Suppressor macrophage treated with lipopolysaccharide for 1 hour (primary cell): ENCODE measurements at regions not wholly inside any gene's neighbourhood (a gene's known extent, or its start where the extent isn't known, plus 50 kb on each side); places are given as distances from the start of the nearest gene placed in this dataset.

Experiments used
- DNase-seq, 3 donors: peaks; one replicate each; pipeline ENCODE4 v3.0.0-alpha.2; 2020 to 2022

GRCh38 chr17:70820276-70820675 lies 650.9 kb downstream of the KCNJ2 start:
- DNase-seq = no peak

GRCh38 chr17:70825321-70826125 lies 656.2 kb downstream of the KCNJ2 start:
- no peak for DNase-seq

- DNase-seq = no peak
These were observed 660.5 kb downstream of the KCNJ2 start for GRCh38 chr17:70829876-70830275.

GRCh38 chr17:70834039-70834438 lies 664.7 kb downstream of the KCNJ2 start:
- no peak for DNase-seq

DNA sequence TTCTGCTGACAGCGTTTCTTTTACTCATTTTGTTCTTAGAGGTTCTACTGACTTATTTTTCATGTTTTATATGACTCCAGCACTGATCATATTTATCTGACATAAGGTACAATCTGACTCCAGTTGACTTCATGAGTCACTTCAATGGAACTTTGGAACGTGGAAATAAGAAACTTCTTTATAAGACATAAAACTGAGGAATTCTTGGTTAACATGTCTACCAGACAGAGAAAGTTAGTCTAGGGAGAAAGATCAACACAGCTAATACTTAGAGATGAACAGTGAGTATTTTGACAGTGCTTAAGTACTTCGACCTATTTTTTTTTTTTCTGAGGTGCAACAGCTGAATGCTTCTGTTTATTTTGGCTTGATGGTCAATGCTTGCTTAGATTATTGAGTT lies 679.5 kb downstream of the KCNJ2 start:
- no peak for DNase-seq

- no peak for DNase-seq
These were observed 686.2 kb downstream of the KCNJ2 start for GRCh38 chr17:70855401-70856054.

- DNase-seq = no peak
These were observed 688.0 kb downstream of the KCNJ2 start for GRCh38 chr17:70857351-70857750.

- no peak for DNase-seq
These were observed 690.5 kb downstream of the KCNJ2 start for GRCh38 chr17:70859829-70860228.

DNA sequence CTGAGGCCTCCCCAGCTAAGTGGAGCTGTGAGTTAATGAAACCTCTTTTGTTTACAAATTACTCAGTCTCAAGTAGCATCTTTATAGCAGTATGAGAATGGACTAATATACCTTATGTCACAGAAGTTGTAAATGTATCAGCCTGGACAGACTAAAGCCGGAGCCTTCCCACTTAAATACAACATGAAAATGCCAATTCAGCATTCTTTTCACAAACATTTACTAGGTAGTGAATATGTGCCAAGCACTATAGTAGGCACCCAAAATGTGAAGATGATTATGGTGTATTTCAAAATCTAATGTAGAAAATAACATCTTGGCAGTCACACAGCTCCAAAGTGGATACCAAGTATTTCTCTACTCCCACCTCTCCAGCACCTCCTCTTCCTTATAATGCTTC lies 693.0 kb downstream of the KCNJ2 start:
- no peak for DNase-seq

- no peak for DNase-seq
These were observed 694.3 kb downstream of the KCNJ2 start for GRCh38 chr17:70863436-70864248.

- no peak for DNase-seq
These were observed 696.9 kb downstream of the KCNJ2 start for GRCh38 chr17:70865993-70866804.

GRCh38 chr17:70868149-70868548 lies 698.8 kb downstream of the KCNJ2 start:
- no peak for DNase-seq

- DNase-seq = no peak
These were observed 700.2 kb downstream of the KCNJ2 start for GRCh38 chr17:70869402-70870085.

GRCh38 chr17:70871180-70871818 lies 702.0 kb downstream of the KCNJ2 start:
- DNase-seq = no peak

DNA sequence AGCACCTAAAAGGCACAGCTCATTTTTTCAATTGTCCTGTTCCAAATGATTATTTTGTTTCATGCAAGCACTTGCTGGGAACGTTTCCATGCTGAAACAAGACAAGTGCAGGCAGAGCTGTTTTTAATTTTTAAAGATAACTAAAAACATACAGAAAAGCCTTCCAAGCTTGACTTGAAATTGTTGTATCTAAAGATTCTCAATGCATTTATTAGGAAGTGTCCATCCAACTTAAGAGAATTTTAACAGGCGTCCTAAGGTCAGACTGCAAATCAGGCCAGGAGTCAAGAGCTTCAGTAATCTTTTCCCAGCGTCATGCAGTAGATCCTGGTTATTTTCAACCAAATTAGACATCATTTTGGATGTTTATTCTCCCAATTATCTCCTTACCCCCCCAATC lies 702.8 kb downstream of the KCNJ2 start:
- no peak for DNase-seq

DNA sequence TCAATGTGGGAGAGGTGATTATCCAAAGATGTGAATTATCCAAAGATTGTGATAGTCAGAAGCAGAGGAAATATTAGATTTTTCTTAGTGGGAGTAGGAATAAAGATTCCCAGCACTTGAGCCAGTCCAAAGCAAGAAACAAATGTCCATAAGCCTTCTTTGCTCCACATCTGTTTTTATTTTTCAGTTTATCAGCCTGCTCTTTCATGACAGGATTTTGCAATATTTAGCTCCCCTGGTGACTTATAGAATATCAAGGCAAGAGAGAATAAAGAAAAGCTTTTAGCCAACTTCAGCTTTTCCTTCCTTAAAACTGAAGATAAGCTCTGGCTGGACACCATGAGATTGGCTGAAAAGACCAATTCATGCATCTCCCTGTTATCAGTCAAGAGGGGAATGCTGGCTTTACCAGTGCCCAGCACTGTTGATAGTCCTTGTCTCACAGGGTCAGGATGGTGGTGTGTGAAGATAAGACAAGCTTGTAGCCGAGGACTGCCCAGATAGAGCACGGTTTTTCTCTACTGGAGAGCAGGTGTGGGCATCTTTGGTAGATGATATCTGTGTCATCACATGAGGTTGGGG lies 706.5 kb downstream of the KCNJ2 start:
- DNase-seq = no peak

DNA sequence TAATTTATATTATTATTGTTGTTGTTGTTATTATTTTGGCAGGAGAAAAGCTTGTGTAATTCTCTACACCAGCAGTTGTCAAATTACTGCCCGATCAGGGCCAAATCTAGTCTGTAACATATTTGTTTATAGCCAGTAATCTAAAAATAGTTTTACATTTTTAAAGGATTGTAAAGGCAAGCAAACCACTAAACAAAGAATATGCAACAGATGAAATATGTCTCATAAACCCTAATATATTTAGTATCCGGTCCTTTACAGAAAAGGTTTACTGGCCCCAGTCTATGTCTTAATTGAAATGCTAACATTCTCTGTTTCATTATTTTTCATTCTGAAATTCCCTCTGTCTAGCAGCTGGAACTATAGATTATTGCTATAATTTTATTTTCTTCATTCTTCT lies 709.5 kb downstream of the KCNJ2 start:
- DNase-seq = no peak

- no peak for DNase-seq
These were observed 710.1 kb downstream of the KCNJ2 start for GRCh38 chr17:70879401-70879800.

DNA sequence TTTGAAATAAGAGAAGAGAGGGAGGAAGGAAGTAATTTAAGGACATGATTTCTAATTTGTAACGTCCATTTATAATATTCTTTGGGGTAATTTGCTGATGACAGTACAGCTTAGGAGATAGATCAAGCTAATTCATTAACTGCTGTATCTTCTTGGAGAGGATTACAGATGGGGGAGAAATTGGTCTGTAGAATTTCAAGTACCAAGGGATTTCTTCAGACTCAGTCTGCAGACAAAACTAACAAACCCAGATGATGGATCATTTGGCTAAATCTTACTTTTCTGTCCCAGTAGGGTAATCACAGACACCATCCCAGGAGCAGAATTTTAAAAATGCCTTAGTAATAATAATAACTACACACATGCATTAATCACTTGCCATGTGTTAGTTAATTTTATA lies 711.8 kb downstream of the KCNJ2 start:
- DNase-seq = no peak

DNA sequence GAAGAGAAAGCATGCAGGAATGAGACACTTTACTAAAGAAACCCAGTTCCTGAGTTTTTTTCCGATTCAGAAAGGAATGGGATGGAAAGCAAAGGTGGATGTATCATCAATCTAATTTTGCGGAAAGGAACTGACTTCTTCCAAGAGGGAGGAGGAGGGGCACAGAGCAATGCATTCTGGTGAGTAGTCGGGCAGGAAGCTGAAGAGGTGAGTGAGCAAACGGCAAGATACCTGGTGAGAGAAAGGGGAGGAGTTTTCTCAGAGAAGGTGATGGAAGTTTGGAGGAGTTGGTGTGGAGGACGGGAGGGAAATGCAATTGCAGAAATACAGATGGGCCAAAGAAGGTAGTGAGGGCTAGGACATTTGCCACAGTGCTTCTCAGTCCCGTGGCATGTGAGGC lies 713.2 kb downstream of the KCNJ2 start:
- no peak for DNase-seq

DNA sequence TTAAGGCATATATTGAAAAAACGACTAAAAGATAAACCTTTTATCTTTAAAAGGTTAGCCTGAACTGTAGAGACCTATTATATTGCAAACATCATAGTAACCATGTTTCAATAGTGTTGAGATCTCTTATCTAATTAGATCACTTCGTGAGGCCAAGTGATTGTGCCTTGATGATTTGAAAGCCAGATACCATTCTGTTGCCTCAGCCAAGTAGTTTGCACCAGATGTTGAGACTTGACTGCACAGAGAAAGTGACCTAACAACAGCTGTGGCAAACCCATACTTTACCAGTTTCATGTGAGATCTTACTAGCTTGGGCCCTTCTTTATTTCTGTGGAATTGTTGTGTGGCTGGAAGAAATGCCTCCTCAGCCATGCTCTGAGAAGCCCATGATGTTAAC lies 717.3 kb downstream of the KCNJ2 start:
- DNase-seq = no peak
